MM.1S (cell line): ENCODE measurements at regions not wholly inside any gene's neighbourhood (a gene's known extent, or its start where the extent isn't known, plus 50 kb on each side); places are given as distances from the start of the nearest gene placed in this dataset.

Experiments
- EZH2 ChIP-seq: fragments of 300-600 bp; sonication (generic); optimal IDR thresholded peaks from 2 replicates; pipeline ENCODE3; 2017; ENCODE audit warnings: low read depth, mild to moderate bottlenecking, antibody characterized with exemption, low read length, mixed read lengths
- TF ChIP-seq, protein P1 (sequence below): fragments of 300-600 bp; sonication (generic); IDR thresholded peaks from 2 replicates; pipeline ENCODE4 v1.5.1; 2016; ENCODE audit warnings: antibody characterized with exemption, low read length, mixed read lengths

GRCh38 chr1:103327054-103327719, 198.3 kb upstream of the RNPC3 start:
- TF ChIP-seq, protein P1, sequence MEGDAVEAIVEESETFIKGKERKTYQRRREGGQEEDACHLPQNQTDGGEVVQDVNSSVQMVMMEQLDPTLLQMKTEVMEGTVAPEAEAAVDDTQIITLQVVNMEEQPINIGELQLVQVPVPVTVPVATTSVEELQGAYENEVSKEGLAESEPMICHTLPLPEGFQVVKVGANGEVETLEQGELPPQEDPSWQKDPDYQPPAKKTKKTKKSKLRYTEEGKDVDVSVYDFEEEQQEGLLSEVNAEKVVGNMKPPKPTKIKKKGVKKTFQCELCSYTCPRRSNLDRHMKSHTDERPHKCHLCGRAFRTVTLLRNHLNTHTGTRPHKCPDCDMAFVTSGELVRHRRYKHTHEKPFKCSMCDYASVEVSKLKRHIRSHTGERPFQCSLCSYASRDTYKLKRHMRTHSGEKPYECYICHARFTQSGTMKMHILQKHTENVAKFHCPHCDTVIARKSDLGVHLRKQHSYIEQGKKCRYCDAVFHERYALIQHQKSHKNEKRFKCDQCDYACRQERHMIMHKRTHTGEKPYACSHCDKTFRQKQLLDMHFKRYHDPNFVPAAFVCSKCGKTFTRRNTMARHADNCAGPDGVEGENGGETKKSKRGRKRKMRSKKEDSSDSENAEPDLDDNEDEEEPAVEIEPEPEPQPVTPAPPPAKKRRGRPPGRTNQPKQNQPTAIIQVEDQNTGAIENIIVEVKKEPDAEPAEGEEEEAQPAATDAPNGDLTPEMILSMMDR = no peak
- no peak for TF ChIP-seq EZH2
